Kidney tubule cell (primary cell): ENCODE measurements at regions not wholly inside any gene's neighbourhood (a gene's known extent, or its start where the extent isn't known, plus 50 kb on each side); places are given as distances from the start of the nearest gene placed in this dataset.
A peak's percentile ranks its signal among the peaks of the same experiment; 100 is the strongest.
"Not testable (repeated sequence)": the region's sequence is repeated elsewhere in the genome, so short reads cannot be mapped to it uniquely, and the experiment has no call there.

Experiments
- DNase-seq: peaks from one replicate; pipeline ENCODE4 v3.0.0-alpha.2; 2018; ENCODE audit warnings: low spot score

GRCh38 chr5:142259758-142260157 is 65.1 kb downstream of the SPRY4 start:
- no peak for DNase-seq

- no peak for DNase-seq
Observed at GRCh38 chr5:142255831-142256230, 69.0 kb downstream of the SPRY4 start.

GRCh38 chr5:142254431-142254830 is 70.4 kb downstream of the SPRY4 start:
- no peak for DNase-seq

GRCh38 chr5:142253938-142254337 is 70.9 kb downstream of the SPRY4 start:
- no peak for DNase-seq

GRCh38 chr5:142250119-142250518 is 74.7 kb downstream of the SPRY4 start:
- no peak for DNase-seq

- no peak for DNase-seq
Observed at GRCh38 chr5:142248853-142249462, 75.9 kb downstream of the SPRY4 start.

GRCh38 chr5:142246258-142246657 is 78.6 kb downstream of the SPRY4 start:
- DNase-seq, result peak; percentile 60

GRCh38 chr5:142245786-142246185 is 79.0 kb downstream of the SPRY4 start:
- DNase-seq, result no peak

- no peak for DNase-seq
Observed at GRCh38 chr5:142244440-142244839, 80.4 kb downstream of the SPRY4 start.

- DNase-seq, result no peak
Observed at GRCh38 chr5:142242272-142242671, 82.5 kb downstream of the SPRY4 start.

GRCh38 chr5:142239394-142240159 is 85.2 kb downstream of the SPRY4 start:
- no peak for DNase-seq

GRCh38 chr5:142237707-142238106 is 87.1 kb downstream of the SPRY4 start:
- DNase-seq, result no peak

GRCh38 chr5:142236673-142237290 is 88.0 kb downstream of the SPRY4 start:
- not testable (repeated sequence) for DNase-seq

GRCh38 chr5:142235870-142236672 is 88.8 kb downstream of the SPRY4 start:
- DNase-seq, result no peak

GRCh38 chr5:142235050-142235797 is 89.6 kb downstream of the SPRY4 start:
- DNase-seq, result peak; percentile 50

GRCh38 chr5:142233083-142234032 is 91.5 kb downstream of the SPRY4 start:
- DNase-seq, result no peak

GRCh38 chr5:142230949-142231348 is 93.9 kb downstream of the SPRY4 start:
- not testable (repeated sequence) for DNase-seq

GRCh38 chr5:142225141-142225540 is 99.7 kb downstream of the SPRY4 start:
- no peak for DNase-seq

- no peak for DNase-seq
Observed at GRCh38 chr5:142222866-142223558, 101.8 kb downstream of the SPRY4 start.
